ENCODE measurements at regions not wholly inside any gene's neighbourhood (a gene's known extent, or its start where the extent isn't known, plus 50 kb on each side); places are given as distances from the start of the nearest gene placed in this dataset.

GRCh38 chr10:118482393-118483331 is 112.8 kb downstream of the PRLHR start (continued):
- no peak for TF ChIP-seq ZBTB33 (CRISPR knock-in tag; IDR thresholded peaks at IDR 0.05)
- no peak for TF ChIP-seq GABPB2 (CRISPR knock-in tag; conservative IDR thresholded peaks at IDR 0.05)
- peak; percentile 89 for TF ChIP-seq TAL1 (IDR thresholded peaks at IDR 0.05)
- no peak for TF ChIP-seq ZNF140 (CRISPR knock-in tag; IDR thresholded peaks at IDR 0.05)
- TF ChIP-seq CHD2 (IDR thresholded peaks at IDR 0.05; ENCODE audit: low read depth, low read length): no peak
- peak; percentile 89 for TF ChIP-seq ETS1 (conservative IDR thresholded peaks at IDR 0.05; ENCODE audit: control insufficient read depth, low read depth, low read length)
- TF ChIP-seq STAT5A (IDR thresholded peaks at IDR 0.05; ENCODE audit: borderline replicate concordance, low read length): peak; percentile 83
- TF ChIP-seq ARID4B (CRISPR knock-in tag; IDR thresholded peaks at IDR 0.05): no peak
- TF ChIP-seq HMG20A (CRISPR knock-in tag; conservative IDR thresholded peaks at IDR 0.05): no peak
- no peak for TF ChIP-seq ZBTB34 (CRISPR knock-in tag; IDR thresholded peaks at IDR 0.05)
- TF ChIP-seq YY1 (IDR thresholded peaks at IDR 0.05; ENCODE audit: borderline replicate concordance in 1 of 3, control insufficient read depth in 1 of 3, extremely low read depth in 1 of 3, insufficient read depth in 3 of 3, insufficient read length in 1 of 3, insufficient replicate concordance in 2 of 3, low read depth in 1 of 3, low read length in 2 of 3): no peak
- TF ChIP-seq ZNF592 (IDR thresholded peaks at IDR 0.05): no peak

All from K562 (cell line).